ENCODE measurements at regions not wholly inside any gene's neighbourhood (a gene's known extent, or its start where the extent isn't known, plus 50 kb on each side); places are given as distances from the start of the nearest gene placed in this dataset.

DNA sequence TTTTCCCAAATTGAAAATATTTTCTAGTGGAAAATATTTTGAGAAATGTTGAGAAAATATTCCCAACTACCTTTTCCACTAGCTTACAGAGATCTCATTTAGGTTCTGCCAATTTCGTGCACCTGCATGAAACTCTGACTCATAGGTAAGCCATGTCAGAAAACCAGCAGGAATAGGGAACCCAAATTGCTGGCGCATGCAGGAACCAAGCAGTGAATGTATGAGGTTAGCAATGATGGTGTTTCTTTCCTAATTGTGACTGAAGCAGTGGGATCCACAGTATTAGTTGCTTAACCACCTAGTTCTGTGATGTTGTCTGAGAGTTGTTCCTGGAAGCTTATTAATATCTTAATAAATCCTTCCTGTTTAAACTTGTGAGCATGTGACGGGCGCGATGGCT lies 381.0 kb upstream of the TRAM1L1 start:
- no peak for TF ChIP-seq POLR2AphosphoS5 (IDR thresholded peaks at IDR 0.05)
- TF ChIP-seq RAD21 (conservative IDR thresholded peaks at IDR 0.05): no peak
- TF ChIP-seq, protein P1, sequence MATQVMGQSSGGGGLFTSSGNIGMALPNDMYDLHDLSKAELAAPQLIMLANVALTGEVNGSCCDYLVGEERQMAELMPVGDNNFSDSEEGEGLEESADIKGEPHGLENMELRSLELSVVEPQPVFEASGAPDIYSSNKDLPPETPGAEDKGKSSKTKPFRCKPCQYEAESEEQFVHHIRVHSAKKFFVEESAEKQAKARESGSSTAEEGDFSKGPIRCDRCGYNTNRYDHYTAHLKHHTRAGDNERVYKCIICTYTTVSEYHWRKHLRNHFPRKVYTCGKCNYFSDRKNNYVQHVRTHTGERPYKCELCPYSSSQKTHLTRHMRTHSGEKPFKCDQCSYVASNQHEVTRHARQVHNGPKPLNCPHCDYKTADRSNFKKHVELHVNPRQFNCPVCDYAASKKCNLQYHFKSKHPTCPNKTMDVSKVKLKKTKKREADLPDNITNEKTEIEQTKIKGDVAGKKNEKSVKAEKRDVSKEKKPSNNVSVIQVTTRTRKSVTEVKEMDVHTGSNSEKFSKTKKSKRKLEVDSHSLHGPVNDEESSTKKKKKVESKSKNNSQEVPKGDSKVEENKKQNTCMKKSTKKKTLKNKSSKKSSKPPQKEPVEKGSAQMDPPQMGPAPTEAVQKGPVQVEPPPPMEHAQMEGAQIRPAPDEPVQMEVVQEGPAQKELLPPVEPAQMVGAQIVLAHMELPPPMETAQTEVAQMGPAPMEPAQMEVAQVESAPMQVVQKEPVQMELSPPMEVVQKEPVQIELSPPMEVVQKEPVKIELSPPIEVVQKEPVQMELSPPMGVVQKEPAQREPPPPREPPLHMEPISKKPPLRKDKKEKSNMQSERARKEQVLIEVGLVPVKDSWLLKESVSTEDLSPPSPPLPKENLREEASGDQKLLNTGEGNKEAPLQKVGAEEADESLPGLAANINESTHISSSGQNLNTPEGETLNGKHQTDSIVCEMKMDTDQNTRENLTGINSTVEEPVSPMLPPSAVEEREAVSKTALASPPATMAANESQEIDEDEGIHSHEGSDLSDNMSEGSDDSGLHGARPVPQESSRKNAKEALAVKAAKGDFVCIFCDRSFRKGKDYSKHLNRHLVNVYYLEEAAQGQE (IDR thresholded peaks at IDR 0.05; ENCODE audit: borderline replicate concordance): no peak
- TF ChIP-seq SMC3 (conservative IDR thresholded peaks at IDR 0.05; ENCODE audit: poor library complexity): no peak
- TF ChIP-seq, protein P2, sequence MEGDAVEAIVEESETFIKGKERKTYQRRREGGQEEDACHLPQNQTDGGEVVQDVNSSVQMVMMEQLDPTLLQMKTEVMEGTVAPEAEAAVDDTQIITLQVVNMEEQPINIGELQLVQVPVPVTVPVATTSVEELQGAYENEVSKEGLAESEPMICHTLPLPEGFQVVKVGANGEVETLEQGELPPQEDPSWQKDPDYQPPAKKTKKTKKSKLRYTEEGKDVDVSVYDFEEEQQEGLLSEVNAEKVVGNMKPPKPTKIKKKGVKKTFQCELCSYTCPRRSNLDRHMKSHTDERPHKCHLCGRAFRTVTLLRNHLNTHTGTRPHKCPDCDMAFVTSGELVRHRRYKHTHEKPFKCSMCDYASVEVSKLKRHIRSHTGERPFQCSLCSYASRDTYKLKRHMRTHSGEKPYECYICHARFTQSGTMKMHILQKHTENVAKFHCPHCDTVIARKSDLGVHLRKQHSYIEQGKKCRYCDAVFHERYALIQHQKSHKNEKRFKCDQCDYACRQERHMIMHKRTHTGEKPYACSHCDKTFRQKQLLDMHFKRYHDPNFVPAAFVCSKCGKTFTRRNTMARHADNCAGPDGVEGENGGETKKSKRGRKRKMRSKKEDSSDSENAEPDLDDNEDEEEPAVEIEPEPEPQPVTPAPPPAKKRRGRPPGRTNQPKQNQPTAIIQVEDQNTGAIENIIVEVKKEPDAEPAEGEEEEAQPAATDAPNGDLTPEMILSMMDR (IDR thresholded peaks at IDR 0.05; ENCODE audit: poor library complexity, severe bottlenecking): no peak
- no peak for TF ChIP-seq TAF1 (IDR thresholded peaks at IDR 0.05; ENCODE audit: low read depth)
- no peak for TF ChIP-seq EZH2 (IDR thresholded peaks at IDR 0.05; ENCODE audit: borderline replicate concordance, insufficient read depth, low read length, poor library complexity, severe bottlenecking)
- TF ChIP-seq EP300 (conservative IDR thresholded peaks at IDR 0.05; ENCODE audit: poor library complexity, severe bottlenecking): no peak
- TF ChIP-seq MXI1 (conservative IDR thresholded peaks at IDR 0.05; ENCODE audit: poor library complexity, severe bottlenecking): no peak
- Histone ChIP-seq H2AFZ (ENCODE audit: low read depth, low read length) (no peak overlapping the region), H4K20me1 (ENCODE audit: insufficient read depth) (no peaks in the 10 kb centered on the region), H3K4me3 (ENCODE audit: low read length) (no peak overlapping the region), H3K36me3 (ENCODE audit: insufficient read depth, low read length) (no peaks in the 10 kb centered on the region), H3K27ac (ENCODE audit: low read length) (no peak overlapping the region), H3K9me3 (ENCODE audit: low read length) (no peaks in the 10 kb centered on the region), H3K79me2 (replicated peaks; ENCODE audit: insufficient read depth, low read length) (no peaks in the 10 kb centered on the region), H3K9me2 (ENCODE audit: insufficient read depth, low read length) (no peaks in the 10 kb centered on the region), H3K4me2 (ENCODE audit: low read length) (no peak overlapping the region), H3F3A (ENCODE audit: insufficient read depth, low read length, poor library complexity, severe bottlenecking) (no peaks in the 10 kb centered on the region), H3K27me3 (ENCODE audit: insufficient read depth, low read depth, low read length) (no peaks in the 10 kb centered on the region), H3K9ac (ENCODE audit: low read length) (no peak overlapping the region)

DNA sequence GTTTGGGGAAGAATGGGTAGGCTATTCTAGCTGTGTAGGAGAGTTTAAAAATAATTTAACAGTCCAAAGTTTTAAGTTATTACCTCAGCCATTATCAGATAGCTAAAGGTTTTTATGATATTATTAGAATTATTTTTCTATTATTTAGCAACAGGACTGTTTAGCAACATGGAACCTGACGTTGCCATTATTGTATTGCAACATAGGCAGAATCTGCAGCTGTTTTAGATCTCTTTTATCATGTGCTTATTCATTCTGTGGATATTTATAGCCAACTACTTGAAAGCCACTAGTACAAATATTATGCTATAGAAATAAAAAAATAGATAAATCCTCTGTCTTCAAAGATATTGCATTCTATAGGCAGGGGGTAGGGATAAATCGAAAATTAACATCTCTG lies 382.0 kb upstream of the TRAM1L1 start:
- no peak overlapping the region for H3K4me2 ChIP-seq (ENCODE audit: low read length)
- no peaks in the 10 kb centered on the region for H3K9me3 ChIP-seq (ENCODE audit: low read length)
- no peak overlapping the region for H3K27ac ChIP-seq (ENCODE audit: low read length)
- H3K9ac ChIP-seq (ENCODE audit: low read length): no peak overlapping the region
- H3F3A ChIP-seq (ENCODE audit: insufficient read depth, low read length, poor library complexity, severe bottlenecking): no peaks in the 10 kb centered on the region
- no peaks in the 10 kb centered on the region for H3K36me3 ChIP-seq (ENCODE audit: insufficient read depth, low read length)
- no peaks in the 10 kb centered on the region for H3K9me2 ChIP-seq (ENCODE audit: insufficient read depth, low read length)
- TF ChIP-seq, protein P2 (IDR thresholded peaks at IDR 0.05; ENCODE audit: poor library complexity, severe bottlenecking): no peak
- TF ChIP-seq, protein P1 (IDR thresholded peaks at IDR 0.05; ENCODE audit: borderline replicate concordance): no peak
- TF ChIP-seq SMC3 (conservative IDR thresholded peaks at IDR 0.05; ENCODE audit: poor library complexity): no peak
- TF ChIP-seq EP300 (conservative IDR thresholded peaks at IDR 0.05; ENCODE audit: poor library complexity, severe bottlenecking): no peak
- no peak for TF ChIP-seq RAD21 (conservative IDR thresholded peaks at IDR 0.05)
- no peak for TF ChIP-seq POLR2AphosphoS5 (IDR thresholded peaks at IDR 0.05)
- TF ChIP-seq EZH2 (IDR thresholded peaks at IDR 0.05; ENCODE audit: borderline replicate concordance, insufficient read depth, low read length, poor library complexity, severe bottlenecking): no peak
- no peak for TF ChIP-seq MXI1 (conservative IDR thresholded peaks at IDR 0.05; ENCODE audit: poor library complexity, severe bottlenecking)
- no peak for TF ChIP-seq TAF1 (IDR thresholded peaks at IDR 0.05; ENCODE audit: low read depth)
- no peaks in the 10 kb centered on the region for H3K79me2 ChIP-seq (replicated peaks; ENCODE audit: insufficient read depth, low read length)
- H3K4me3 ChIP-seq (ENCODE audit: low read length): no peak overlapping the region
- H4K20me1 ChIP-seq (ENCODE audit: insufficient read depth): no peaks in the 10 kb centered on the region
- H3K27me3 ChIP-seq (ENCODE audit: insufficient read depth, low read depth, low read length): no peaks in the 10 kb centered on the region
- H2AFZ ChIP-seq (ENCODE audit: low read depth, low read length): no peak overlapping the region
